GM23338 (cell line): ENCODE measurements at regions not wholly inside any gene's neighbourhood (a gene's known extent, or its start where the extent isn't known, plus 50 kb on each side); places are given as distances from the start of the nearest gene placed in this dataset.
A peak's percentile ranks its signal among the peaks of the same experiment; 100 is the strongest.

ENCODE experiments used
- ATAC-seq: fragments of 200-7000 bp; cut with Tn5 transposase; 3 replicates; pipeline ENCODE4 v1.9.1; 2020
- DNase-seq: peaks from one replicate; pipeline ENCODE4 v3.0.0-alpha.2; 2015; ENCODE audit warnings: low spot score
- H2AFZ ChIP-seq: fragments of 200-600 bp; sonication (generic); 2 replicates; pipeline ENCODE4 v1.8.0; 2016; ENCODE audit warnings: antibody characterized with exemption, mild to moderate bottlenecking, moderate library complexity
- H3F3A ChIP-seq: fragments of 200-600 bp; sonication (generic); replicated peaks from 2 replicates; pipeline ENCODE4 v1.8.0; 2017; ENCODE audit warnings: antibody characterized with exemption, mixed run types, low read depth
- H3K27ac ChIP-seq: fragments of 200-600 bp; sonication (generic); 2 replicates; pipeline ENCODE4 v1.6.1; 2016; ENCODE audit warnings: low read depth
- H3K27me3 ChIP-seq: fragments of 200-600 bp; sonication (generic); 2 replicates; pipeline ENCODE4 v1.8.0; 2016; ENCODE audit warnings: mild to moderate bottlenecking, mixed run types, moderate library complexity; ENCODE audit not compliant: insufficient read depth
- H3K36me3 ChIP-seq: fragments of 200-600 bp; sonication (generic); 2 replicates; pipeline ENCODE4 v1.8.0; 2016; ENCODE audit warnings: mild to moderate bottlenecking; ENCODE audit not compliant: insufficient read depth
- H3K4me1 ChIP-seq: fragments of 200-600 bp; sonication (generic); 2 replicates; pipeline ENCODE4 v1.8.0; 2016; ENCODE audit warnings: mild to moderate bottlenecking, moderate library complexity; ENCODE audit not compliant: insufficient read depth
- H3K4me2 ChIP-seq: fragments of 200-600 bp; sonication (generic); 2 replicates; pipeline ENCODE4 v1.7.1; 2017; ENCODE audit warnings: mixed run types
- H3K4me3 ChIP-seq: fragments of 200-600 bp; sonication (generic); 2 replicates; pipeline ENCODE4 v1.6.1; 2016; ENCODE audit warnings: mixed run types
- H3K79me2 ChIP-seq: fragments of 200-600 bp; sonication (generic); replicated peaks from 2 replicates; pipeline ENCODE4 v1.8.0; 2017; ENCODE audit warnings: mild to moderate bottlenecking; ENCODE audit not compliant: insufficient read depth
- H3K9me2 ChIP-seq: fragments of 200-600 bp; sonication (generic); 2 replicates; pipeline ENCODE4 v1.8.0; 2017; ENCODE audit not compliant: insufficient read depth
- H4K20me1 ChIP-seq: fragments of 200-600 bp; sonication (generic); replicated peaks from 2 replicates; pipeline ENCODE4 v1.8.0; 2017; ENCODE audit warnings: mild to moderate bottlenecking; ENCODE audit not compliant: insufficient read depth
- H3K27ac Mint-ChIP-seq: 2 replicates; pipeline ENCODE4 v1.8.0; 2020; ENCODE audit warnings: inconsistent platforms, mild to moderate bottlenecking, moderate library complexity, mixed read lengths
- H3K27me3 Mint-ChIP-seq: 3 replicates; pipeline ENCODE4 v1.8.0; 2022; ENCODE audit warnings: low read depth, mild to moderate bottlenecking, moderate library complexity, mixed read lengths, inconsistent platforms; ENCODE audit not compliant: insufficient read depth, poor library complexity
- H3K36me3 Mint-ChIP-seq: 3 replicates; pipeline ENCODE4 v1.8.0; 2021; ENCODE audit warnings: low read depth, mild to moderate bottlenecking, inconsistent platforms, moderate library complexity, mixed read lengths
- H3K4me1 Mint-ChIP-seq: 3 replicates; pipeline ENCODE4 v1.8.0; 2020; ENCODE audit warnings: mild to moderate bottlenecking, inconsistent platforms, mixed read lengths
- H3K4me3 Mint-ChIP-seq: 3 replicates; pipeline ENCODE4 v1.8.0; 2021; ENCODE audit warnings: moderate library complexity, mild to moderate bottlenecking, inconsistent platforms, mixed read lengths
- H3K9me3 Mint-ChIP-seq: 3 replicates; pipeline ENCODE4 v1.8.0; 2020; ENCODE audit warnings: moderate library complexity, mild to moderate bottlenecking, inconsistent platforms, mixed read lengths
- CREB1 ChIP-seq: fragments of 250-450 bp; sonication (Bioruptor Pico); IDR thresholded peaks from 2 replicates; pipeline ENCODE4 v1.5.0; 2020; ENCODE audit warnings: low read depth, mild to moderate bottlenecking, moderate library complexity
- EZH2 ChIP-seq: fragments of 200-600 bp; sonication (generic); IDR thresholded peaks from one replicate; pipeline ENCODE4 v1.8.0; 2017; ENCODE audit warnings: antibody characterized with exemption, mild to moderate bottlenecking, low read depth; ENCODE audit not compliant: unreplicated experiment
- EZH2phosphoT487 ChIP-seq: fragments of 200-600 bp; sonication (generic); IDR thresholded peaks from one replicate; pipeline ENCODE4 v1.8.1; 2018; ENCODE audit warnings: antibody characterized with exemption; ENCODE audit not compliant: unreplicated experiment
- JUNB ChIP-seq: IDR thresholded peaks from one replicate; pipeline ENCODE4 v1.6.1; 2016; ENCODE audit warnings: antibody characterized with exemption; ENCODE audit not compliant: unreplicated experiment
- POLR2AphosphoS5 ChIP-seq: IDR thresholded peaks from 2 replicates; pipeline ENCODE4 v1.6.1; 2016; ENCODE audit warnings: antibody characterized with exemption, low read depth
- STAT1 ChIP-seq: IDR thresholded peaks from one replicate; pipeline ENCODE4 v1.6.1; 2016; ENCODE audit warnings: antibody characterized with exemption; ENCODE audit not compliant: unreplicated experiment
- ZNF114 ChIP-seq: fragments of 250-450 bp; sonication (Bioruptor Pico); IDR thresholded peaks from 2 replicates; pipeline ENCODE4 v1.5.0; 2020; ENCODE audit warnings: mild to moderate bottlenecking, moderate library complexity
- TF ChIP-seq, protein P1 (sequence below): IDR thresholded peaks from 2 replicates; pipeline ENCODE4 v1.6.1; 2016; ENCODE audit warnings: antibody characterized with exemption
- TF ChIP-seq, protein P2 (sequence below), 2 experiments: fragments of 200-600 bp in 1 of 2; sonication (generic) in 1 of 2; conservative IDR thresholded peaks; 2 replicates each; pipeline versions ENCODE4 v1.5.1 to v1.6.1; 2016 to 2017; ENCODE audit warnings: antibody characterized with exemption in 2 of 2, low read depth in 2 of 2, mild to moderate bottlenecking in 2 of 2, moderate library complexity in 1 of 2
- TF ChIP-seq, protein P3 (sequence below): fragments of 250-450 bp; sonication (Bioruptor Pico); IDR thresholded peaks from 2 replicates; pipeline ENCODE4 v1.5.0; 2020; ENCODE audit warnings: mild to moderate bottlenecking, moderate library complexity

DNA sequence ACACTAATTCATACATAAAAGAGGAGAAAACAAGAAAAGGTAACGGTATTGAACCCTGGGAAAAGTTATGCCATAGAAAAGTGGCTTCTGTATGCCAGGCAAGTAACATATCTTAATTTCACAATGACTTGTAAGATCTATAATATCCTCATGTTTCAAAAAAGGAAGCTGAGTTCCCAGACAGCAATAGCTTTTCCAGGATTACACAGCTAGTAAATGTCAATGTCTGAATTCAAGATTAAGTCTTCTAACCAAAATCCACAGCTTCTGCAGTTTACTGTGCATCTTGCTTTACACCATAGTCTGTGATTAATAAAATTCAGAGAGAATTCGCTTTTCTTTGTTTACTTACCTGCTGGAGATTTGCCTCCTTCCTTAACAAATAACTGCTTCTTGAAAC lies 55.8 kb upstream of the GAB1 start:
- no peak overlapping the region for H3K27ac Mint-ChIP-seq
- no peak overlapping the region for H3K27ac ChIP-seq
- no peaks in the 10 kb centered on the region for H3K27me3 ChIP-seq
- H3K36me3 Mint-ChIP-seq: no peaks in the 10 kb centered on the region
- ATAC-seq: no peak
- no peaks in the 10 kb centered on the region for H3K79me2 ChIP-seq
- no peak overlapping the region for H3K4me3 Mint-ChIP-seq
- no peak for TF ChIP-seq STAT1
- TF ChIP-seq POLR2AphosphoS5: no peak
- TF ChIP-seq, protein P1, sequence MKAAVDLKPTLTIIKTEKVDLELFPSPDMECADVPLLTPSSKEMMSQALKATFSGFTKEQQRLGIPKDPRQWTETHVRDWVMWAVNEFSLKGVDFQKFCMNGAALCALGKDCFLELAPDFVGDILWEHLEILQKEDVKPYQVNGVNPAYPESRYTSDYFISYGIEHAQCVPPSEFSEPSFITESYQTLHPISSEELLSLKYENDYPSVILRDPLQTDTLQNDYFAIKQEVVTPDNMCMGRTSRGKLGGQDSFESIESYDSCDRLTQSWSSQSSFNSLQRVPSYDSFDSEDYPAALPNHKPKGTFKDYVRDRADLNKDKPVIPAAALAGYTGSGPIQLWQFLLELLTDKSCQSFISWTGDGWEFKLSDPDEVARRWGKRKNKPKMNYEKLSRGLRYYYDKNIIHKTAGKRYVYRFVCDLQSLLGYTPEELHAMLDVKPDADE: no peak
- TF ChIP-seq EZH2: no peak
- no peak for TF ChIP-seq ZNF114 (CRISPR knock-in tag)
- TF ChIP-seq, protein P2, sequence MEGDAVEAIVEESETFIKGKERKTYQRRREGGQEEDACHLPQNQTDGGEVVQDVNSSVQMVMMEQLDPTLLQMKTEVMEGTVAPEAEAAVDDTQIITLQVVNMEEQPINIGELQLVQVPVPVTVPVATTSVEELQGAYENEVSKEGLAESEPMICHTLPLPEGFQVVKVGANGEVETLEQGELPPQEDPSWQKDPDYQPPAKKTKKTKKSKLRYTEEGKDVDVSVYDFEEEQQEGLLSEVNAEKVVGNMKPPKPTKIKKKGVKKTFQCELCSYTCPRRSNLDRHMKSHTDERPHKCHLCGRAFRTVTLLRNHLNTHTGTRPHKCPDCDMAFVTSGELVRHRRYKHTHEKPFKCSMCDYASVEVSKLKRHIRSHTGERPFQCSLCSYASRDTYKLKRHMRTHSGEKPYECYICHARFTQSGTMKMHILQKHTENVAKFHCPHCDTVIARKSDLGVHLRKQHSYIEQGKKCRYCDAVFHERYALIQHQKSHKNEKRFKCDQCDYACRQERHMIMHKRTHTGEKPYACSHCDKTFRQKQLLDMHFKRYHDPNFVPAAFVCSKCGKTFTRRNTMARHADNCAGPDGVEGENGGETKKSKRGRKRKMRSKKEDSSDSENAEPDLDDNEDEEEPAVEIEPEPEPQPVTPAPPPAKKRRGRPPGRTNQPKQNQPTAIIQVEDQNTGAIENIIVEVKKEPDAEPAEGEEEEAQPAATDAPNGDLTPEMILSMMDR (conservative IDR thresholded peaks at IDR 0.05; ENCODE audit: low read depth in 2 of 2): no peak
- no peak for TF ChIP-seq JUNB
- no peak for TF ChIP-seq CREB1 (CRISPR knock-in tag)
- no peak overlapping the region for H3K4me3 ChIP-seq
- peaks cover 1% of the 10 kb centered on the region for H3K27me3 Mint-ChIP-seq
- H3K9me2 ChIP-seq: 0 out of 2 replicates have a peak, but pooled peaks cover 4% of the 10 kb centered on the region
- H3K4me1 ChIP-seq: no peaks in the 10 kb centered on the region
- H3F3A ChIP-seq: no peaks in the 10 kb centered on the region
- H2AFZ ChIP-seq: peak overlapping the region; percentile 83; the same call in 1 of the 2 replicates
- no peaks in the 10 kb centered on the region for H4K20me1 ChIP-seq
- H3K36me3 ChIP-seq: no peaks in the 10 kb centered on the region
- no peak for DNase-seq
- peaks cover 3% of the 10 kb centered on the region; the same call in 1 of the 3 replicates for H3K9me3 Mint-ChIP-seq
- no peak overlapping the region for H3K4me2 ChIP-seq
- peaks cover 3% of the 10 kb centered on the region for H3K4me1 Mint-ChIP-seq

DNA sequence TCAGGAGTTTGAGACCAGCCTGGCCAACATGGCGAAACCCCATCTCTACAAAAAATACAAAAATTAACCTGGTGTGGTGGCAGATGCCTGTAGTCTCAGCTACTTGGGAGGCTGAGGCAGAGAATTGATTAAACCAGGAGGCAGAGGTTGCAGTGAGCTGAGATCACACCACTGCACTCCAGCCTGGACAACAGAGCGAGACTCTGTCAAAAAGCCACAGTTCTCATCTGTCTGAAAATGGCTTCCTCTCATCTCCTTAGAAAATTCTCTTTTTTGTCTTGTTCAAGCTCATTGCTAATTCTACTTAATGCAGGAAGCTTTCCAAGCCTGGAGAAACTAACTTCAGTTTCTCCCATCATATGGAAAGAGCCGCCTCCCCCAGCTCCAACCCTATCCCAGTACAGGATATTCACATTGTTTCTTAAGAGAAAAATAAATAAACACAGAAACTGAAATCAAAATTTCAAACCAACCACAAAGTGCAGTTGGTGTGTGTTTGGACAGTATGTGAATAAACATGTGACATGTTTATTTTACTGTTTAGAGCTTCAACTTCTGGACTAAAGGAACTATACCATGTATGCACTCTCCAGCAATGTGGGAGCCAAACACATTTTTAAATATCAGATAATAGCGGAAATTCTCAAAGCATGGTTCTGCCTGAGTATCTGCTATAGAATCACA lies 55.0 kb upstream of the GAB1 start:
- H3K36me3 Mint-ChIP-seq: no peaks in the 10 kb centered on the region
- H3K27me3 ChIP-seq: no peaks in the 10 kb centered on the region
- peaks cover 1% of the 10 kb centered on the region for H3K27me3 Mint-ChIP-seq
- H2AFZ ChIP-seq: peak overlapping the region; percentile 83; the same call in 1 of the 2 replicates
- H3K4me3 Mint-ChIP-seq: no peak overlapping the region
- no peak overlapping the region for H3K4me3 ChIP-seq
- H3K79me2 ChIP-seq: no peaks in the 10 kb centered on the region
- H3K9me3 Mint-ChIP-seq: peaks cover 3% of the 10 kb centered on the region; the same call in 1 of the 3 replicates
- H3K27ac ChIP-seq: no peak overlapping the region
- ATAC-seq (no peak), DNase-seq (no peak)
- H3K27ac Mint-ChIP-seq: no peak overlapping the region
- peaks cover 5% of the 10 kb centered on the region; the same call in 1 of the 2 replicates for H3K4me1 ChIP-seq
- no peaks in the 10 kb centered on the region for H4K20me1 ChIP-seq
- no peaks in the 10 kb centered on the region for H3K36me3 ChIP-seq
- 0 out of 2 replicates have a peak, but pooled peaks cover 4% of the 10 kb centered on the region for H3K9me2 ChIP-seq
- H3K4me1 Mint-ChIP-seq: peaks cover 11% of the 10 kb centered on the region
- no peak overlapping the region for H3K4me2 ChIP-seq
- no peaks in the 10 kb centered on the region for H3F3A ChIP-seq
- TF ChIP-seq, protein P2 (conservative IDR thresholded peaks at IDR 0.05; ENCODE audit: low read depth in 2 of 2): no peak
- TF ChIP-seq EZH2phosphoT487: no peak
- TF ChIP-seq, protein P3, sequence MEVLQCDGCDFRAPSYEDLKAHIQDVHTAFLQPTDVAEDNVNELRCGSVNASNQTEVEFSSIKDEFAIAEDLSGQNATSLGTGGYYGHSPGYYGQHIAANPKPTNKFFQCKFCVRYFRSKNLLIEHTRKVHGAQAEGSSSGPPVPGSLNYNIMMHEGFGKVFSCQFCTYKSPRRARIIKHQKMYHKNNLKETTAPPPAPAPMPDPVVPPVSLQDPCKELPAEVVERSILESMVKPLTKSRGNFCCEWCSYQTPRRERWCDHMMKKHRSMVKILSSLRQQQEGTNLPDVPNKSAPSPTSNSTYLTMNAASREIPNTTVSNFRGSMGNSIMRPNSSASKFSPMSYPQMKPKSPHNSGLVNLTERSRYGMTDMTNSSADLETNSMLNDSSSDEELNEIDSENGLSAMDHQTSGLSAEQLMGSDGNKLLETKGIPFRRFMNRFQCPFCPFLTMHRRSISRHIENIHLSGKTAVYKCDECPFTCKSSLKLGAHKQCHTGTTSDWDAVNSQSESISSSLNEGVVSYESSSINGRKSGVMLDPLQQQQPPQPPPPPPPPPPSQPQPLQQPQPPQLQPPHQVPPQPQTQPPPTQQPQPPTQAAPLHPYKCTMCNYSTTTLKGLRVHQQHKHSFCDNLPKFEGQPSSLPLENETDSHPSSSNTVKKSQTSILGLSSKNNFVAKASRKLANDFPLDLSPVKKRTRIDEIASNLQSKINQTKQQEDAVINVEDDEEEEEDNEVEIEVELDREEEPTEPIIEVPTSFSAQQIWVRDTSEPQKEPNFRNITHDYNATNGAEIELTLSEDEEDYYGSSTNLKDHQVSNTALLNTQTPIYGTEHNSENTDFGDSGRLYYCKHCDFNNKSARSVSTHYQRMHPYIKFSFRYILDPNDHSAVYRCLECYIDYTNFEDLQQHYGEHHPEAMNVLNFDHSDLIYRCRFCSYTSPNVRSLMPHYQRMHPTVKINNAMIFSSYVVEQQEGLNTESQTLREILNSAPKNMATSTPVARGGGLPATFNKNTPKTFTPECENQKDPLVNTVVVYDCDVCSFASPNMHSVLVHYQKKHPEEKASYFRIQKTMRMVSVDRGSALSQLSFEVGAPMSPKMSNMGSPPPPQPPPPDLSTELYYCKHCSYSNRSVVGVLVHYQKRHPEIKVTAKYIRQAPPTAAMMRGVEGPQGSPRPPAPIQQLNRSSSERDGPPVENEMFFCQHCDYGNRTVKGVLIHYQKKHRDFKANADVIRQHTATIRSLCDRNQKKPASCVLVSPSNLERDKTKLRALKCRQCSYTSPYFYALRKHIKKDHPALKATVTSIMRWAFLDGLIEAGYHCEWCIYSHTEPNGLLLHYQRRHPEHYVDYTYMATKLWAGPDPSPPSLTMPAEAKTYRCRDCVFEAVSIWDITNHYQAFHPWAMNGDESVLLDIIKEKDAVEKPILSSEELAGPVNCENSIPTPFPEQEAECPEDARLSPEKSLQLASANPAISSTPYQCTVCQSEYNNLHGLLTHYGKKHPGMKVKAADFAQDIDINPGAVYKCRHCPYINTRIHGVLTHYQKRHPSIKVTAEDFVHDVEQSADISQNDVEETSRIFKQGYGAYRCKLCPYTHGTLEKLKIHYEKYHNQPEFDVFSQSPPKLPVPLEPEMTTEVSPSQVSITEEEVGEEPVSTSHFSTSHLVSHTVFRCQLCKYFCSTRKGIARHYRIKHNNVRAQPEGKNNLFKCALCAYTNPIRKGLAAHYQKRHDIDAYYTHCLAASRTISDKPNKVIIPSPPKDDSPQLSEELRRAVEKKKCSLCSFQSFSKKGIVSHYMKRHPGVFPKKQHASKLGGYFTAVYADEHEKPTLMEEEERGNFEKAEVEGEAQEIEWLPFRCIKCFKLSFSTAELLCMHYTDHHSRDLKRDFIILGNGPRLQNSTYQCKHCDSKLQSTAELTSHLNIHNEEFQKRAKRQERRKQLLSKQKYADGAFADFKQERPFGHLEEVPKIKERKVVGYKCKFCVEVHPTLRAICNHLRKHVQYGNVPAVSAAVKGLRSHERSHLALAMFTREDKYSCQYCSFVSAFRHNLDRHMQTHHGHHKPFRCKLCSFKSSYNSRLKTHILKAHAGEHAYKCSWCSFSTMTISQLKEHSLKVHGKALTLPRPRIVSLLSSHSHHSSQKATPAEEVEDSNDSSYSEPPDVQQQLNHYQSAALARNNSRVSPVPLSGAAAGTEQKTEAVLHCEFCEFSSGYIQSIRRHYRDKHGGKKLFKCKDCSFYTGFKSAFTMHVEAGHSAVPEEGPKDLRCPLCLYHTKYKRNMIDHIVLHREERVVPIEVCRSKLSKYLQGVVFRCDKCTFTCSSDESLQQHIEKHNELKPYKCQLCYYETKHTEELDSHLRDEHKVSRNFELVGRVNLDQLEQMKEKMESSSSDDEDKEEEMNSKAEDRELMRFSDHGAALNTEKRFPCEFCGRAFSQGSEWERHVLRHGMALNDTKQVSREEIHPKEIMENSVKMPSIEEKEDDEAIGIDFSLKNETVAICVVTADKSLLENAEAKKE (CRISPR knock-in tag): no peak
- TF ChIP-seq ZNF114 (CRISPR knock-in tag): no peak
